Heart left ventricle (tissue), 13 donors: ENCODE measurements at regions not wholly inside any gene's neighbourhood (a gene's known extent, or its start where the extent isn't known, plus 50 kb on each side); places are given as distances from the start of the nearest gene placed in this dataset.

Experiments used
- CTCF ChIP-seq, 12 donors: fragments of 200-600 bp; sonication (generic) in 4 of 12; IDR thresholded peaks; one replicate each; pipeline versions ENCODE4 v1.5.0 to v1.8.0; 2018 to 2022; ENCODE audit warnings: antibody characterized with exemption in 12 of 12, mild to moderate bottlenecking in 5 of 12
- POLR2A ChIP-seq, 2 donors: fragments of 450-650 bp; IDR thresholded peaks; one replicate each; pipeline ENCODE4 v1.6.1; 2017; ENCODE audit warnings: antibody characterized with exemption in 2 of 2, mild to moderate bottlenecking in 2 of 2, moderate library complexity in 2 of 2
- donor health status: ischemic (EF 13 %, LVEDD 7.1; RV severe dilation, severe dysfunction).
- donor health status: DM: no; HTN: yes; CAD: no.
- donor health status: DM: no; HTN: no; CAD: no.
- donor health status: ischemic (EF 25% LVEDD 6.9; RV normal size, moderate dysfunction).
- donor health status: ischemic (EF 25% LVEDD 5.7; RV mildly dilated, moderate dysfunction).
- donor health status: ischemic (EF 35%, LVEDD 5.7; RV mildly dilated, moderate dysfunction).
- donor health status: nonischemic (EF 11% LVEDD 7.7; RV severe dilation, severe dysfunction).
- donor health status: DM: yes; HTN: yes; CAD: no.
- donor health status: PGD.
- donor health status: ischemic (EF 29% LVEDD 5.4; RV normal size, mild dysfunction).
- donor health status: nonischemic (EF 23%, LVEDD 6.1; RV moderate dilation, normal function).

GRCh38 chr5:3661755-3662296, 66.2 kb downstream of the IRX1 start:
- TF ChIP-seq POLR2A (IDR thresholded peaks at IDR 0.05) (no peak), CTCF (IDR thresholded peaks at IDR 0.05) (no peak)
